Activated CD4-positive, alpha-beta memory T cell treated with anti-CD3 and anti-CD28 coated beads for 36 hours (primary cell): ENCODE measurements at regions not wholly inside any gene's neighbourhood (a gene's known extent, or its start where the extent isn't known, plus 50 kb on each side); places are given as distances from the start of the nearest gene placed in this dataset.

Experiments
- CTCF ChIA-PET: fragments of 350-600 bp; sonication (Branson Sonifier 250); formaldehyde crosslinking; loops from one replicate; lab custom pipeline; 2021; ENCODE audit warnings: antibody characterized with exemption, inconsistent platforms; lab: Charles Lee
- POLR2A ChIA-PET: fragments of 350-600 bp; sonication (Branson Sonifier 250); formaldehyde crosslinking; loops from one replicate; lab custom pipeline; 2021; ENCODE audit warnings: antibody characterized with exemption; lab: Charles Lee
- DNase-seq: peaks from one replicate; pipeline ENCODE4 v3.0.0-alpha.2; 2020
- H3K27ac Mint-ChIP-seq: one replicate; pipeline ENCODE4 v1.8.0; 2021; ENCODE audit warnings: mixed read lengths
- H3K27me3 Mint-ChIP-seq: one replicate; pipeline ENCODE4 v1.8.0; 2021; ENCODE audit warnings: mixed read lengths
- H3K36me3 Mint-ChIP-seq: one replicate; pipeline ENCODE4 v1.8.0; 2021; ENCODE audit warnings: mixed read lengths
- H3K4me1 Mint-ChIP-seq: one replicate; pipeline ENCODE4 v1.8.0; 2021; ENCODE audit warnings: low read depth, mixed read lengths
- H3K4me3 Mint-ChIP-seq: one replicate; pipeline ENCODE4 v1.8.0; 2021; ENCODE audit warnings: mild to moderate bottlenecking, mixed read lengths
- H3K9me3 Mint-ChIP-seq: one replicate; pipeline ENCODE4 v1.8.0; 2021; ENCODE audit warnings: mixed read lengths
- intact Hi-C: fragments of 100-400 bp; cut with micrococcal nuclease; formaldehyde crosslinking; loops from one replicate; pipeline ENCODE4 v1.15.1; 2023

DNA sequence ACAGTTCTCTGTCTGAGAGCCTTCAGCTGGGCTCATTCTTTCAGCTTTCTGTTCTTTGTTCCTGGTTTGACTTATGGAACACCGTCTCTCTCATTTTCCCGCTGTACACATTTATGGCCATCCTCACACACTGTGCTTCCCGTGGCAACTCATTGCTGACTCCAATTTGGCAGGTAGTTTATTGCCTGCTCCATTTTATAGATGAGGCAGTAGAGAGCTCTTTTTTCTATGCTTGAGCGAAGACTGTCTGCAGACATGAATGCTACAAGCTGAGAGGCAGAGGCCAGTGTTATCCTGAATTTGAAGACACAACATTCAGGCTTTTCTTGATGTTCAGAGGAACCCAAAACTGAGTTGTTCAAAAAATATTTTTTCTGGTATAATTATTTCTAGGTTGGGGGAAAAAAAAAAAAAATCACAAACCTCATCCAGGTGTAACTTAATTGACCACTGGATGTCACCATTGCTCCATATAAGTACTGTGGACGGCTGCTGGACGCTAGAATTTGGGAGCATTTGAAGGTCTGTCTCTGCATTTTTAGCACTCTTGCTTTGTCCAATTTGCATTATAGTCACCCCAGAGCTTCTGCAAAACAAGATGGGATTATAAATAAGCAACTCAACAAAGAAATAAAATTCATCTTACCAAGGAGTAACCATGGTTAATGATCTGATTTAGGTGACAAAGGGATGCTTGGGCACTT, 83.5 kb downstream of the HRH4 start:
- Mint-ChIP-seq H3K36me3 (no peaks in the 10 kb centered on the region), H3K27ac (no peak overlapping the region), H3K9me3 (no peaks in the 10 kb centered on the region), H3K27me3 (peaks cover 5% of the 10 kb centered on the region), H3K4me1 (no peaks in the 10 kb centered on the region), H3K4me3 (no peak overlapping the region)
- ChIA-PET POLR2A (no interaction called here), CTCF (interaction anchor here (0.6 to 1.9 kb wide), 4 partner anchors 10 to 183 kb away, joined by 3 to 5 read pairs (median 4); no protein-coding TSS in a partner anchor)
- intact Hi-C loops = loop anchor here (2.0 kb wide), 1 partner anchor 183 kb away; no protein-coding TSS in a partner anchor
- no peak for DNase-seq

DNA sequence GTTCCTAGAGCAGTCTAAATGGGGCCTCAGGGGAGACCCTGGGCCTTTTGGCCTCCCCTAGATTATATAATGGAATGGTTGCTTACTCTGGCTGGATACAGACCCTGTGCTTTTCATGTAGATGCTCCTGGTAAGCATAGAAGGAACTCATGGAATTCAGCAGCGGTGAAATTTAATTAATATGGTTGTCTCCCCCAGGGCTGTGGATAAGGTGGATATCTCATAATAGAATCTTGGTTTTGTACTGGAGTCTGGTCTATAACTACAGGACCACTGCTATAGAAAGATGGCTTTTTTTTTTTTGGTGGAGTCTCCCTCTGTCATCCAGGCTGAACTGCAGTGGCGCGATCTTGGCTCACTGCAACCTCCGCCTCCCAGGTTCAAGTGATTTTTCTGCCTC, 84.5 kb downstream of the HRH4 start:
- H3K9me3 Mint-ChIP-seq = no peaks in the 10 kb centered on the region
- intact Hi-C loops = loop anchor here (2.0 kb wide), 1 partner anchor 182 kb away; no protein-coding TSS in a partner anchor

DNA sequence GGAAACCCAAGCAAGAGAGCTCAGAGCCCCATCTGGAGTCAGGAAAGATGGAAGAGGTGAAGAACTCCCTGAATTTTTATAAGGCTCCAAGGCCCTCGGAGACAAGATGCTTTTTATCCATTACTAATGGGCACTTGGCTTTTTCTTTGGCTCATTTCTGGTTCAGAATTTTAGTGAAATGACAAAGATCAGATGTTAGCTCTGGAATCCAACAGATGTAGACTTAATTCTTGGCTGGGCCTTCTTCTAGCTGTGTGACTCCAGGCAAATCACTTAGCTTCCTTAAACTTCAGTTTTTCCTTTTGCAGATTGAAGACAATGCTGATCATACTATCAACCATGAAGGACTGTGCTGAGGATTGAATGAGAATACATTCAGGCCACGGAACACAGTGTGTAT, 85.2 kb downstream of the HRH4 start:
- DNase-seq = no peak
- intact Hi-C loops = loop anchor here (2.0 kb wide), 1 partner anchor 181 kb away; no protein-coding TSS in a partner anchor
- Mint-ChIP-seq H3K9me3 (no peaks in the 10 kb centered on the region), H3K36me3 (no peaks in the 10 kb centered on the region), H3K4me3 (no peak overlapping the region), H3K27me3 (peaks cover 5% of the 10 kb centered on the region), H3K4me1 (no peaks in the 10 kb centered on the region), H3K27ac (no peak overlapping the region)
- CTCF ChIA-PET = interaction anchor here (1.1 to 3.5 kb wide), 3 partner anchors 31 to 181 kb away, joined by 3 to 9 read pairs (median 5); no protein-coding TSS in a partner anchor
- POLR2A ChIA-PET = no interaction called here

More for the DNA sequence above, 84.5 kb downstream of the HRH4 start:
- CTCF ChIA-PET = interaction anchor here (0.6 to 3.5 kb wide), 2 partner anchors 31 to 56 kb away, joined by 3 to 9 read pairs; no protein-coding TSS in a partner anchor
- peaks cover 5% of the 10 kb centered on the region for H3K27me3 Mint-ChIP-seq
- H3K36me3 Mint-ChIP-seq = no peaks in the 10 kb centered on the region
- POLR2A ChIA-PET = no interaction called here
- H3K4me1 Mint-ChIP-seq = no peaks in the 10 kb centered on the region
- H3K27ac Mint-ChIP-seq = no peak overlapping the region
- no peak overlapping the region for H3K4me3 Mint-ChIP-seq
- DNase-seq = no peak

DNA sequence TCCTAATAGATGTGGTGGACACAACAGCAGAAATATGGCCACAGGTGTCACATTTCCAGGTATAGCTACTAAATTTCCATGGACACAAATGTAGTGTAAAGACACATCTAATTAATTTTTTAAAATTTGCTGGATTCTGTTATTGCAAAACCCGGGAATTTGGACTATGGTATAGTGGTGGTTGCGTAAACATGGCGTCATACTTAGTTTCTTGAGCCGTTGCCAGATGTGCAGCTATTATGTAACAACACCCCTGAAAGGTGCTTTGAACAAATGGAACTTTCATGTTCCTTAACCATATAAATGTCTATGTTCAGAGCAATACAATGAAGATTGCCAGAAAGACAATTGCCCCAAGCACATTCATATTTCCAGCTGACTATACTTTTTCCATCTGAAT, 85.9 kb downstream of the HRH4 start:
- Mint-ChIP-seq H3K9me3 (no peaks in the 10 kb centered on the region), H3K4me3 (no peak overlapping the region), H3K36me3 (no peaks in the 10 kb centered on the region), H3K27me3 (peaks cover 5% of the 10 kb centered on the region), H3K4me1 (no peaks in the 10 kb centered on the region), H3K27ac (no peak overlapping the region)
- ChIA-PET CTCF (interaction anchor here (0.6 to 3.5 kb wide), 5 partner anchors 32 to 1836 kb away, joined by 3 to 9 read pairs (median 3); no protein-coding TSS in a partner anchor), POLR2A (no interaction called here)
- no peak for DNase-seq
- intact Hi-C loops = no loop called here

DNA sequence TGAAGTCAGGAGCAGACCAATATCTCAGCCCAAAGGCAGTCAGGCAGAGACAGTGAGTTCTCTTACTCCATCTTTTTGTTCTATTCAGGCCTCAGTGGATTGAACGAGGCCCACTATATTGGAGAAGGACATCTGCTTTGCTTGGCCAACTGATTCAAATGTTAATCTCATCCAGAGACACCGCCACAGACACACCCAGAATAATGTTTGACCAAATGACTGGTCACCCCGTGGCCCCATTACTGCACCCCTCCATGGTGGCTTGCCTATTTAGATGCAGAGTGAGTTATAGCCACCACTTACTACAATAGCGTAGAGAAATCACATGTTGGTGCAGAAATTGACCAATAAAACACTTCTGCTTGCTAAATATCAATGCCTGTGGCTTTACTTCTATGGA, 88.1 kb downstream of the HRH4 start:
- Mint-ChIP-seq H3K36me3 (no peaks in the 10 kb centered on the region), H3K4me1 (no peaks in the 10 kb centered on the region), H3K27me3 (peaks cover 5% of the 10 kb centered on the region), H3K9me3 (no peaks in the 10 kb centered on the region), H3K27ac (no peak overlapping the region), H3K4me3 (no peak overlapping the region)
- POLR2A ChIA-PET = no interaction called here
- DNase-seq = no peak
- intact Hi-C loops = no loop called here
- CTCF ChIA-PET = interaction anchor here (1.0 to 3.5 kb wide), 2 partner anchors 34 to 179 kb away, joined by 3 to 9 read pairs; no protein-coding TSS in a partner anchor

DNA sequence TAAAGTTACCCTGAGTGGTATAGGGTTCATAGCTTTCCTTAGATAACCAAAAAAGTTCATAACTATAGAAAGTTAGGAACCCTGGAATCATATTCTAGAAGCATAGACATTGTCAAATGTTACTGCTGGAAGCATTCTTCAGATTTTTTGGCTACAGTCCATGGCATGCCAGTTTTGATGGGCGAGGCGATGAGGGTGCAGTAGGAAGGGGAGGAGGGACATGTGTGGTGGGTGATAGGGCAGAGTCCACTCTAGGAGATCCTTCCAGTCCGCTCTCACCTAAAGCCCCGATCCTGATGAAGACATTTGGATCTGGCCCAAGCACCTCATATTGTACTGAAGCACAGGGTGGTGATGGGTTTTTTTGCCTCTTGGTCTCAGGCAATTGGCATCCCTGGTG, 91.8 kb downstream of the HRH4 start:
- ChIA-PET CTCF (no interaction called here), POLR2A (no interaction called here)
- Mint-ChIP-seq H3K27me3 (peaks cover 5% of the 10 kb centered on the region), H3K9me3 (no peaks in the 10 kb centered on the region), H3K4me1 (no peaks in the 10 kb centered on the region), H3K36me3 (no peaks in the 10 kb centered on the region), H3K27ac (no peak overlapping the region), H3K4me3 (no peak overlapping the region)
- DNase-seq = no peak
- intact Hi-C loops = no loop called here

DNA sequence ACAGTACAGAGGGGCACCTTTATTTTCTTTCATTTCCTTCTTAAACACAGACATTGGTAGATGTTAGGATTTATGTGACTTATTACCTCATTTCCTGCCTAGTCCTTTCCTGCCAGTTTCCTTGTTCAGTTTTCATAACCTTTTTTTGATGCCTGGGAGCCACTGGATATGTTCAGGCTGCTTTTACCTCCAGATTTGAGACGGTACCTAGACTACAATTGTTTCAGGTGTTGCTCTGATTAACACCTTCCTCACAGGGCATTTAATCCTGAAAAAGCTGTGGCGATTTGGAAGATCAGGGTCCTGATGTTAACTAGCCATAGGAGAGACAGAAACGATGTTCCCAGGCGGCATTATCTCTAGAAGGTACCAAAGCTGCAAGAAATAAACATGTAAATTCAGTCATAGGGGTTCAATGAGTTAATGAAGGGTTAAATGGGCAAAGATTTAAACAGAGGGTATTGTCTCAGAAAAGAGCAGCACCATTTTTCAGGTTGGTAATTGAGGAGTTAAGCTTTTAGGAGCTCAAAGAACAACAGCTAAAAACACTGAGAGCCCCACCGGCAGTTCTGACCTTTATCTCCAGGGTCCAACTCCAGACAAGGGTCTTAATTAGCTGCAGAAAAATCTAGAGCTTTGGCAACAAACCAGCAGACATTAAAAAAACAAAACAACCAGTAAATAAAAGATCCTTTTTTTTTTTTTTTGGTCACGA, 93.3 kb downstream of the HRH4 start:
- no peak overlapping the region for H3K27ac Mint-ChIP-seq
- H3K9me3 Mint-ChIP-seq = no peaks in the 10 kb centered on the region
- peaks cover 4% of the 10 kb centered on the region for H3K27me3 Mint-ChIP-seq
- H3K4me1 Mint-ChIP-seq = no peaks in the 10 kb centered on the region
- POLR2A ChIA-PET = interaction anchor here (0.7 kb wide), 1 partner anchor 1688 kb away, joined by 5 read pairs; no protein-coding TSS in a partner anchor
- CTCF ChIA-PET = interaction anchor here (1.0 kb wide), 1 partner anchor 10 kb away, joined by 4 read pairs; no protein-coding TSS in a partner anchor
- intact Hi-C loops = no loop called here
- no peak overlapping the region for H3K4me3 Mint-ChIP-seq
- H3K36me3 Mint-ChIP-seq = no peaks in the 10 kb centered on the region
- DNase-seq = no peak

DNA sequence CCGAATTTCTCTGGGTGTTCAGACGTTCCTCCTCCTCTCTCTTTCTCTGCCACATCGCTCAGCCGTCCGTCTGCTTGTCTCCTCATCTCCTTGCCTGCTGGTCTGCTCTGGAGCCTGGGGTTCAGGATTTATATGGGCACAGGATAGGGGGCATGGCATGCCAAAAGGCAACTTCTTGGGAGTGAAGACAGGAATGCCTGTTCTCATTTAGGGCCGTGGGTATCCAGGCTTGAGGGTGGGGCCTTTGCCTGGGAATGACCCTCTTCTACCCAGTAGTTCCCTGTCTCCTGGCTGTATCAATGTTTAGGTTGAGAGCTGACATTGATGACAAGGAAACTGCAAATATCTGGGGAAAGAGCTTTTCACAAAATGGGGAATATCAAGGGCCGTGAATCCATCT, 98.0 kb downstream of the HRH4 start:
- Mint-ChIP-seq H3K9me3 (no peaks in the 10 kb centered on the region), H3K27ac (no peak overlapping the region), H3K27me3 (peaks cover 3% of the 10 kb centered on the region), H3K4me1 (no peaks in the 10 kb centered on the region), H3K36me3 (no peaks in the 10 kb centered on the region), H3K4me3 (no peak overlapping the region)
- no peak for DNase-seq
- POLR2A ChIA-PET = no interaction called here
- CTCF ChIA-PET = interaction anchor here (0.9 kb wide), 1 partner anchor 189 kb away, joined by 3 read pairs; no protein-coding TSS in a partner anchor
- intact Hi-C loops = no loop called here

DNA sequence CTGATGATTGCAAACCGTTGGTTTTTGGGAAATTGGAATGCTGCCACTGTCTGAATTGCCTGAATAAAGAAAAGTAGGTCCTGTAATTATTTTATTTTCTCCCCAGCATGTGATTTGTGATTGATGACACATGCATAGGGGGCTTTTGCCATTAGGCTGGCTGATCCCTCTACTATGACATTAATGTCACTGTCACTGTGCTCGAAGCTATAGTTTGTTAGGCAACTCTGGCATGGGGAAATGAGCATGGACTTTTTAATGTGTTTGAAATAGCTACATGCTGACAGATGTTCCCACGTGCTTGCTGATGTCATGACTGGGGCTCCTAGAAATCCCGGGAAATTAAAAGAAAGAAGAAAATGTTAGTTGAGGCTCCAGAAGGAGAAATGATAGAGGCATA, 99.1 kb downstream of the HRH4 start:
- no peaks in the 10 kb centered on the region for H3K9me3 Mint-ChIP-seq
- H3K36me3 Mint-ChIP-seq = no peaks in the 10 kb centered on the region
- no peak overlapping the region for H3K4me3 Mint-ChIP-seq
- ChIA-PET POLR2A (no interaction called here), CTCF (no interaction called here)
- DNase-seq = no peak
- no peaks in the 10 kb centered on the region for H3K4me1 Mint-ChIP-seq
- peaks cover 4% of the 10 kb centered on the region for H3K27me3 Mint-ChIP-seq
- intact Hi-C loops = no loop called here
- no peak overlapping the region for H3K27ac Mint-ChIP-seq

DNA sequence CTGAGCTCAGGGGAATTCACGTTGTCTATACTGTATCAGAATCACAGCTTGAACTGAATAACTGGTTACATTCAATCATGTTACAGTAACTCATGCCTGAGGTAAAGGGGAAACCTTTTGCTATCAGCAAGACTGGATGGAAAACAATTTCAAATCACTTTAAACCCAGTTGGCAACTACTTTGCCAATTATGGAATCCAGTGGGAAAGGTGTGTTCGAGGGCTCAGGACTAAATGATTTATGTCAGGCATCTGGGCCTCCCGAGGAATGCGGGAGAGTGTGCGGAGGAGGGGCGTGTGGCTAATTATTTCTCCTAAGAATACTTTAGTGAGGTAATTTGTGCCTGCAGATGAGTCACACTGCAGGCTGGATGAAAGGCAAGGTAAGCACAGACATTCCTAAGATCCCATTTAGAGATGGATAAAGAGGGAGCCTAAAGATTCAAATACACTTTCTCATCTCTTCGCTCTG, 100.1 kb downstream of the HRH4 start:
- no peaks in the 10 kb centered on the region for H3K9me3 Mint-ChIP-seq
- H3K27ac Mint-ChIP-seq = no peak overlapping the region
- POLR2A ChIA-PET = no interaction called here
- DNase-seq = no peak
- CTCF ChIA-PET = no interaction called here
- H3K4me1 Mint-ChIP-seq = no peaks in the 10 kb centered on the region
- H3K27me3 Mint-ChIP-seq = peaks cover 5% of the 10 kb centered on the region
- H3K4me3 Mint-ChIP-seq = no peak overlapping the region
- intact Hi-C loops = no loop called here
- no peaks in the 10 kb centered on the region for H3K36me3 Mint-ChIP-seq

DNA sequence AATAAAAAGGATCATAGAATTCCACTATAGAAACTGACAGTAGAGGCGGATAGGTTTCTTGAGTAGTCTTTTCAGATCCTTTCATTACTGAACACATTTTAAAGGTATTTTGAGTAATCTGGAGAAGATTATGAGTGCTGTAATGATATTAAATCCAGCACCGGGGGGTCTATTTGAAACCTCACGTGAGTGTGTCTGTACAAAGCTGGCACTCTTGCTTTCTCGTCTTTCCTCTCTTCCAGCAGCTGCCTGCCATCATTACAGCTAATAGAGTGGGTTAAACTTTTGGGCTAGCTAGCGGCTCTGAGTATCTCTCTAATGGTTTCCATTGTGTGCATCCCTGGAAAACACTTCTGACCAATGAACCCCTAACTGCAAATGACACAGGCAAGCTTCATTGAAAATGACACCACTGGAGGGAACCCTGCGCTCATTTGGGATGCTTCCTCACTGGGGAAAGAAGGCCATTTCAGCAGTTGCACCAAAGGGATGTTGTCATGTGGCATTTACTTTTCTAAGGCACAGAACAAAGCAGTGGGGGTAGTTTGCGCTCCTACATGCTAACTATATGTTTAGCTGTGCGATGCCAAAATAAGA, 101.0 kb downstream of the HRH4 start:
- no peaks in the 10 kb centered on the region for H3K36me3 Mint-ChIP-seq
- H3K27me3 Mint-ChIP-seq = peaks cover 5% of the 10 kb centered on the region
- no peak overlapping the region for H3K27ac Mint-ChIP-seq
- no peak for DNase-seq
- no peak overlapping the region for H3K4me3 Mint-ChIP-seq
- ChIA-PET CTCF (no interaction called here), POLR2A (no interaction called here)
- no peaks in the 10 kb centered on the region for H3K9me3 Mint-ChIP-seq
- no peaks in the 10 kb centered on the region for H3K4me1 Mint-ChIP-seq
- intact Hi-C loops = no loop called here

DNA sequence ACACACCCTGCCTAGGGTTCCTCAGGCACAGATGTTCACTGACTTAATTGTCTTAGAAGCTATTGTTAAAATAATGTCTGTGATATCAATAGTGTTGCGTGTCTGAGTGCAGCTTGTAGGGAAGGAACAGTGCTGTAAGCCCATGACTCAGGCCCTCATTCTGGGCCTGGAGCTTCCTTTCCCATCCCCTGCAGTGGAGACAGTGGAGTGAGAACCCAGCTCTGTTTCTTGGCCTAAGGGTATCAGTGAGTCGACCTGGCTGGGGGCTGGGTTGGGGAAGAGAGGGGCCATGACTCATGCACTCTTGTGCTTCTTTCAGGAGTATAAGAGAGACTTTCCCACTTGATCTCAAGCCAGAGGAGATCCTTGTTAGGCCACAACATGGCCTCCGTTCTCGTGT, 106.8 kb downstream of the HRH4 start:
- H3K27ac Mint-ChIP-seq = no peak overlapping the region
- H3K27me3 Mint-ChIP-seq = peaks cover 2% of the 10 kb centered on the region
- CTCF ChIA-PET = no interaction called here

More for the DNA sequence above, 106.8 kb downstream of the HRH4 start:
- Mint-ChIP-seq H3K9me3 (no peaks in the 10 kb centered on the region), H3K4me3 (no peak overlapping the region), H3K4me1 (no peaks in the 10 kb centered on the region), H3K36me3 (no peaks in the 10 kb centered on the region)
- no peak for DNase-seq
- POLR2A ChIA-PET = no interaction called here
- intact Hi-C loops = no loop called here
